ENCODE measurements at regions not wholly inside any gene's neighbourhood (a gene's known extent, or its start where the extent isn't known, plus 50 kb on each side); places are given as distances from the start of the nearest gene placed in this dataset.

GRCh38 chr4:79249881-79250503 lies 75.9 kb downstream of the NAA11 start:
- no peak overlapping the region for H3K4me3 ChIP-seq (ENCODE audit: low read length)
- H3F3A ChIP-seq (ENCODE audit: insufficient read depth, low read length, poor library complexity, severe bottlenecking): no peaks in the 10 kb centered on the region
- H3K4me2 ChIP-seq (ENCODE audit: low read length): no peak overlapping the region
- TF ChIP-seq EP300 (conservative IDR thresholded peaks at IDR 0.05; ENCODE audit: poor library complexity, severe bottlenecking) (no peak), RAD21 (conservative IDR thresholded peaks at IDR 0.05) (no peak), TAF1 (IDR thresholded peaks at IDR 0.05; ENCODE audit: low read depth) (no peak), SMC3 (conservative IDR thresholded peaks at IDR 0.05; ENCODE audit: poor library complexity) (no peak), MXI1 (conservative IDR thresholded peaks at IDR 0.05; ENCODE audit: poor library complexity, severe bottlenecking) (no peak), CTCF (IDR thresholded peaks at IDR 0.05; ENCODE audit: poor library complexity, severe bottlenecking) (no peak), POLR2AphosphoS5 (IDR thresholded peaks at IDR 0.05) (no peak), REST (IDR thresholded peaks at IDR 0.05; ENCODE audit: borderline replicate concordance) (no peak)
- no peaks in the 10 kb centered on the region for H3K36me3 ChIP-seq (ENCODE audit: insufficient read depth, low read length)
- no peak overlapping the region for H3K9ac ChIP-seq (ENCODE audit: low read length)
- H3K27me3 ChIP-seq (ENCODE audit: insufficient read depth, low read depth, low read length): no peaks in the 10 kb centered on the region
- H3K9me2 ChIP-seq (ENCODE audit: insufficient read depth, low read length): no peaks in the 10 kb centered on the region
- H3K9me3 ChIP-seq (ENCODE audit: low read length): no peaks in the 10 kb centered on the region
- H3K79me2 ChIP-seq (replicated peaks; ENCODE audit: insufficient read depth, low read length): no peaks in the 10 kb centered on the region
- H3K27ac ChIP-seq (ENCODE audit: low read length): no peak overlapping the region
- H4K20me1 ChIP-seq (ENCODE audit: insufficient read depth): no peaks in the 10 kb centered on the region
- H2AFZ ChIP-seq (ENCODE audit: low read depth, low read length): no peak overlapping the region

DNA sequence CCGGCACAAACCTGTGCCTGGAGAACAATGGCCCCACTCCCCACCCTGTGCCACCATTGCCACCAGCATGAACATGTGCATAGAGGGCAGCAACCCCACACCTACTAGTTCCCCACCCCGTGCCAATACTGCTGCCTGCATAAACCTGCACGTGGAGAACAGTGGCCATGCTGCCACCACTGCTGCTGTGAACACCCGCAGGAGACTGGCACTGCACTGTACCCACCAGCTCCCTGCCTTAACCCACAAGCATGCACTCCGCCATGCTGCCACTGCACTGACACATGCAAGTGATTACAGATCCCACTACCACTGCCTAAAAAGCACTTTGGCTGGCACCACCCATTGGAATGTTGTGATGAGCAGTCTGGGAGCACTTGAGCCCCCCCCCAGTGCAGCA lies 77.3 kb downstream of the NAA11 start:
- TF ChIP-seq EZH2 (IDR thresholded peaks at IDR 0.05; ENCODE audit: borderline replicate concordance, insufficient read depth, low read length, poor library complexity, severe bottlenecking): no peak
- no peak for TF ChIP-seq CTCF (IDR thresholded peaks at IDR 0.05; ENCODE audit: poor library complexity, severe bottlenecking)
- Histone ChIP-seq H3F3A (ENCODE audit: insufficient read depth, low read length, poor library complexity, severe bottlenecking) (no peaks in the 10 kb centered on the region), H3K36me3 (ENCODE audit: insufficient read depth, low read length) (no peaks in the 10 kb centered on the region), H3K79me2 (replicated peaks; ENCODE audit: insufficient read depth, low read length) (no peaks in the 10 kb centered on the region), H3K9ac (ENCODE audit: low read length) (no peak overlapping the region), H3K9me3 (ENCODE audit: low read length) (no peaks in the 10 kb centered on the region), H2AFZ (ENCODE audit: low read depth, low read length) (no peak overlapping the region), H3K4me2 (ENCODE audit: low read length) (no peak overlapping the region), H3K9me2 (ENCODE audit: insufficient read depth, low read length) (no peaks in the 10 kb centered on the region), H3K4me3 (ENCODE audit: low read length) (no peak overlapping the region), H4K20me1 (ENCODE audit: insufficient read depth) (no peaks in the 10 kb centered on the region), H3K27ac (ENCODE audit: low read length) (no peak overlapping the region), H3K27me3 (ENCODE audit: insufficient read depth, low read depth, low read length) (no peaks in the 10 kb centered on the region)
